NCI-H748 (cell line): ENCODE measurements at regions not wholly inside any gene's neighbourhood (a gene's known extent, or its start where the extent isn't known, plus 50 kb on each side); places are given as distances from the start of the nearest gene placed in this dataset.

Source experiments
- DNase-seq: peaks from one replicate; lab custom pipeline; 2025; ENCODE audit not compliant: unreplicated experiment; lab: John Stamatoyannopoulos, UW

DNA sequence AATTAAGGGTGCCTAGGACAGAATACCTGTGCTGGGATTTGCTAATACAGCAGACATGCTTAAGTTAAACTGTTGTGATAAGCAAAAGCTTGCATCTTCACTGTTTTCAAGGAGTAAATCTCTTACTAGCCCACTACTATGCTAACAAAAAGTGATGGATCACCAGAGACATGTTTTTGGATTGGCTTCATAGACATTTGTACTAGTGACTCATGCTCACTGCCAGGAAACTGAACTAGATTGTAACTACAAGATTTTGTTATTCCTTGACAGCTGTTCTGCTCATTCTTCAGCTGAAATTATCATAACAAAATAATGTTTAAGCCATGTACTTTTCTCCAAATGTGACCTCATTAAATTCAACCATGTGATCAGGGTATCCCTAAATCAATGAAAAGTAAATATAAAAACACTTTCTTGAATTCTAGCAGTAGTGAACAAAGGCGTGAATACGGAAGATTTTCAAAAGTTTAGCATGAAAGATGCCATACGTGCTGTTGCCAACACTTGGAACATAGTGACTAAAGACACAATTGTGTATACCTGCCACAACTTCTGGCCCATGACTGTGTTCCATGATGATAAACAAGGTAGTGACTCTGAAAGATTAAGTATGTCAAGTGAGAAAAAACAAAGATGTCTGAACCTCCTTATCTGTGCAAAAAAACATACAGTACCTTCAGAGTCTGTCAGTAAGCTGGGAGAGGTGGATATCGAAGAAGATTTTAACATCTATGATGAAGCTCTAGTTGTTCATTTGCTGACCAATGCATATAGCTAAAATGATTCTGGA, 154.0 kb downstream of the BTC start:
- DNase-seq: no peak

DNA sequence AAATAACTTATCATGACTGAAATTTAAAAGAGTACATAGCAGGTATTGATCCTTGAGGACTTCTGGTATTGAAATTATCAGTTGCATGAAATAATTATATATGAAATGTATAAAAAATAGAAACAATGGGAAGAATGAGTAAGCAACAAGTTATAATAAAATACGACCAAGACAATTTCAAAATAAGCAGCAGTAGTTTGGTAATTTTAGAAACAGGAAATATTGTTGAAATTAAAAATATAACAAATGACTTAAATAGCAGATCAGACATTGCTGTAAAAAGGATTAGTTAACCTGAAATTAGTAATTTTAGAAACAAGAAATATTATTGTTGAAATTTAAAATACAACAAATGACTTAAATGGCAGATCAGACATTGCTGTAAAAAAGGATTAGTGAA, 152.3 kb downstream of the BTC start:
- DNase-seq: no peak

DNA sequence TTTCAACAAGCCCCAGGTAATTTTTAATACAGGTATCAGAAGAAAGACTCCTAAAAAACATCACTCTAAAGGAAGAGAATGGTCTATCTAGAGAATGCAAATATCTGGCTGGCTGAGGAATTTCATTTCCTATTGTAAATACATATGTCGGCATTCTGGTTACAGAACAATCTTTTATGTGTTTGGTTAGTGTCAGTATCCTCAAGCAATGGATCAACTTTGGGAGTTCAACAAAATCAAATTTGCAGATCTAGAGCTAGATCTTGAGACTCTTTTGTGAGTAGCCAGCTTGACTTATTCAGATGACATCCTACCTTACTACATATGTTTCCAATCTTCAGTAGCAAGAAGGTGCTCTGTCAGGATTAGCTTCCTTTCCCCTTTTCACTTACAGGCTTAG, 145.1 kb downstream of the BTC start:
- DNase-seq: no peak

DNA sequence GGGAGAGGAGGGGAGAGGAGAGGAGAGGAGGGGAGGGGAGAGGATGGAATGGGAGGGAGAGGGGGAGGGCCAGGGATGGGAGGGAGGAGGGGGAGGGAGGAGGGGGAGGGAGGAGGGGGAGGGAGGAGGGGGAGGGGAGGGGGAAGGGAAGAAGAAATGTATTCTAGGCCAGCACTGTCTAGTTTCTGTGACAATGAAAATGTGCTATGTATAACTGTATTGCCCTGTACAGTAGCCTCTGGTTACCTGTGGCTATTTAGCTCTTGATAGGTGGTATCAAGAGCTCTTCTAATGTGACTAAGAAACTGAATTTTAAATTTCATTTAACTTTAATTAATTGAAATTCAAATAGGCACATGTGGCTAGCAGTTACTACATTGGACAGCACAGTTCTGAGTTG, 143.1 kb downstream of the BTC start:
- DNase-seq: no peak

DNA sequence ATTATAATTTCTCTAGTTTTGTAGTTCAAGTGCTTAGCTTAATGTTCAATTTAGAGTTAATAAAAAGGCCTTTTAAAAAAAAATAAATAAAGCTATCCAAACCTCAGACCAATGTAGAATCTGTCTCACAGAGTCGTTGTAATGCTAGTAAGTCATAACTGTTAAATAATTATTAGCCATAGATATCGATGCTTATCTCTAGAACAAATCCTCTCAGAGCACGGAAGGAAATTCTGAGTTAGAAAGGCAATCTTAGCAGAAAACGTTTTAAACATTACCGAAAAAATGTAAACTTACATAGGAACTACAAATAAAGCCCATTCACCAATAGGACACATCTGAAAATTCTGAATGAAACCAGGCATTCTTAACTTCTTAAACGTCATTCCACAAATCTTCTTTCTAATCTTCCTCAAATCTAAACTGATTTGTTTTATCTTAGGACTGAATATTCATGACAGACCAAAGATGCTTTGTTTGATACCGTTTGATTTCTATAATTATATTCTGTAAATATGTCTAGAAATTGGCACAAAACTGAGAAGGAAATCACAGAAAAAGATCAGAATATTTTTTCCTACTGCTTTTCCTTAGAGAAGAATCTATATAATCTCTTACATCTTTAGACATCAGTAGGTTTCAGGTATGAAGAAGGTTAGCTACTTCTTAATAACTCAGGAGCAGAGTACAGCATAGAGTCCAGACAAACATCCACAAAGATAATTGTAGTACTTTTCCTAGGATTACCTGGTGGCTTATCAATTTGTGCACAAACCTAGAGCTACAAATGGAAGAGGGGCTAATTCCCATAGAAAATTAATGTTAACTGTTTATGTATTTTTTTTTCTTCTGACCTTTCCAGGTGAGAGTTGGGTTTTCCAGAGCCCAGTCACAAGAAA, 140.7 kb downstream of the BTC start:
- no peak for DNase-seq

DNA sequence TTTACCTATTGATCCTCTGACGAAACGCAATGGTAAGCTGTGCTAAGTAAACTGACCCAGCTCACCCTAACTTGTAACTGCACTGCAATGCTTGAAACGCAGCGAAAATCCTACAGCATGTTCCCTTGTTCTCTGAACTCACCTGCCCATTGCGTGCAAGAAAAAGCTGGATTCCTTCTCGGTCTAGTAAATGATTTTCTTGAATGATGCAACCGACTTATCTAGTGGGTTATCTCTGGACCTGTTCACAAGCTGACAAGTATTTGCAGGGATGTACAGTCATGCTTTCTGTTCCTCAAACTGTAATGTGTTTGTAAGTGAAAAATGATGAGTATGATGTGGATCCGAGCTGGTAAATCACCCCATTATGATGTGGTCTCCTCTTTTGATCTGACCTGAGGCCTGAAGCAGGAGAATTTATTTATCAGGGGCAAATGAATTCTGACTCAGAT, 140.1 kb downstream of the BTC start:
- no peak for DNase-seq

DNA sequence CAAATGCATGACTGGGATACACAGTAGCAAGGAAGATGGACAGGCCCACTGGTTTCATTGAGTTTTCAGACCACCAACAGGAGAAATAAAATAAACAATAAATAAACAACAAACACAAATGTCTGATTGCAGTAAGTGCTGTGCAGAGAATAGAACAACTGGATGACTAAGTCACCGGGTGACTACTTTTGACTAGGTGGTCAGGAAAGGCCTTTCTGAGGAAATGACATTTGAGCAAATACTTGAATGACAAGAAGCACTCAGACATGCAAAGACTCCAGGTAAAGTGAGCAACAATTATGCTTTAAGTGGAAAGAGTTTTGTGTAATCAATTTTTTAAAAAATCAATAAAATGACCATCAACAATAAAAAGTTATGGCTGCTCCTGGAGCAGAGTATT, 137.7 kb downstream of the BTC start:
- DNase-seq: no peak

DNA sequence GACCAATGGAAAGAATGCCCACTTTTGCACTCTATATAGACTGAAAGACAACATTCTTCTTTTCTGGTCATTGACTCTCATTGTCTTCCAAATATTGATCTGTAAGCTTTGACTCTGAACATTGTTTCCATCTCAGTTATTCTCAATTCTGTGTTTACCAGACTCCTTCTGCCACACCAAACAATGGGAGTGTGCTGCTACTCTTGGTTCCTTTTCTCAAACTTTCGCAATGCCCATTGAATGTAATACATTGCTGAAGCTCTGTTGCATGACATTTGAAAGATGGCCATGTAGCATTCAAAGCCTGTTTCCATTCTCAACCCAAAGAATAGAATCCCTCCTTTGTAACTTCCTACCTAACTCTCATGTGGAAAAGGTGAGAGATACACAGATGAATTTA, 136.2 kb downstream of the BTC start:
- no peak for DNase-seq

DNA sequence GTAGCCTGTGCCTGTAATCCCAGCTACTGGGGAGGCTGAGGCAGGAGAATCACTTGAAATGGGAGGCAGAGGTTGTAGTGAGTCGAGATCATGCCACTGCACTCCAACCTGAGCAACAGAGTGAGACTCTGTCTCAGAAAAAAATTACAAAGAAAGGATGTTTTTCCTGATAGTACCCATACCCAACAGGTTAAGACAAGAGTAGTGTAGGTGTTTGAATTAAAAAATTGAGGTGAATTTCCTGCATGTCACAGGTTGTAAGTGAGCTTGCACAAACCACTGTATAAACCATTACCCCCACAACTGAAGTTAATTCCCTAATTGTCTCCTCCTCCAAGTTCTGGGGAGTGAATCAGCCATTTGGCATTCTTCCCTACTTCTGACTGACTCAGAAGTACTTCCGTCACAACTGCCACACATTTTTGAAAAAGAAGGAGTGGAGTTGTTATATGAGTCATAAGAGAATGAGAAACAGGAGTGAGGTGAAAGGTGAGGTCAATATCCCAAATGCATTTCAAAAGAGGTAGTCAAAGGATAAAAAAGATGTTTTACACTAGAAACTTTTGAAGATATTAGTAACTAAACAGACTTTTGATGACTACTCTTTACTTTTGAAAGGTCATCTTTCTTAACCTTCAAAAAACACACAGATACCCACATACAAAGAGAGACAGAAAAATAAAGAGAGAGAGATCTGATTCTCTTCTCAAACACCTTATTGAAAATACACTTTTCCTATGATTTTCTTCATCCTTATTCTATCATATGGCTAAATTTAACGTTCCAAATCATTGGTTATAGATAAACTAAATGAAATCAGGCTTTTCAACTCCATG, 134.5 kb downstream of the BTC start:
- DNase-seq: no peak

DNA sequence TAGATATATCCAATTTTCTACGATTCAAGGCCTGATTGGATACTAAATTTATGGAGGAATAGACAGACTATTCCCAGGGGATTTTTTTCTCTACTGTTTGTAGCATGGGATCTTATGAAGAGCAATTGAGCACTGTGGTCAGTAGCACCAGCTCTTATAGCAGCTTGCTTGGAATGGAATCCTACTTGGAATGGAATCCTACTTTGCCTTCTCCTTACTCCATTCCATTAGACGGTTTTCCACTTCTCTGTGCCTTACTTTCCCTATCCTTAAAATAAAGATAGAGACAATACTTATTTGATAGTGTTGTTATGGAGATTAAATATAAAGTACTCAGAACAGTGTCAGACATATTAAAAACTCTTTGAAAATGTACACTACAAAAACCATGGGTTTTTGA, 133.5 kb downstream of the BTC start:
- no peak for DNase-seq

DNA sequence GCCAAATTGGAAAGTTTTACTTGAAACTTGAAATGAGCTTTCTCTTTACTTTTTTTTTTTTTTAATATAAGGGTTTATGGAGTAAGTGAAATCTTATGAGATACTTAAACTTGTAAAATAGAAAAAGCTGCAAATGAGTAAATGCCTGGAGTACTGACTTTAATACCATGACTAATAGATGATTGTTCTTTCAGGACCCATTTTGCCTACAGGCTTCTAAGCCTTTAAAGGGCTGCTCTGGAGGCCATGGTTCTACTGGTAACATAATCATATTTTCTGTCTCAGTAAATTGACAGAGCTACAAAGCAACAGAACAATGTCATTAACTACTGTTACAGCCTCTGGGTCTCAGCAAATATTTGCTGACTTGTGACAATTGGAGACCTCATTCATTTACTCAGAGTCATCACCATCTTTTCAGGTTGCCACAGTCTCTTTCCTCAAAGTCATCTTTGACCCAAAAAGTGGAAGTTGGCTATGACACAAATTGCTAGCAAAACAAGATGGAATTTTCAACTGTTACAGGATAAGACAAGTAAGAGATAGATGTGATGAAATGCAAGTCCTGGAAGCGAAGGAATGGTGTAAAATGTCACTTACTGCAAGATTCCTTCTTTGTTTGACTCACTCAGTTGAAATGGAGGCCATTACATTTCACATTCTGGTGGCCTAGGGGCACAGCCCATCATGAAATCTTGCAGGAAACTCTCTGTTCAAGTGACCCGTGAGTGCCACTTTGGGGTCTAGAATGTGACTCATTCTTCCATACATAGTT, 132.7 kb downstream of the BTC start:
- no peak for DNase-seq

DNA sequence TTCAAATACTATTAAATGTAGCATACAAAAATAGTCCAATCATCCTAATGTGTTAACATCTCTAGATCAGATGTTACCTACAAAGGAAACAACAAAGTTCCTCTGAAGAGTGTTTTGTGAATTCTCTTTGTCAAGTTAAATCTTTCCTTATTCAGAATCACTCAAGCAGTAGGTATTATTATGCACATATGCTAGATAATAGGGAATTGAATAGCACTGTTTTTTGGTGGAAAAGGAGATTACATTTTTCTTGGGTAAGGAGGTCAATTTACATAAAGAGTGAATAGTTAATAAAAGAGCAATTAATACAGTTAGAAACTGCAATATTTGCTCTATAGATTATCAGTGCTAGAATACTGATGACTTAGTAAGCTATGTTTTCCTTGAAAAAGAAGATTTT, 130.7 kb downstream of the BTC start:
- DNase-seq: no peak

DNA sequence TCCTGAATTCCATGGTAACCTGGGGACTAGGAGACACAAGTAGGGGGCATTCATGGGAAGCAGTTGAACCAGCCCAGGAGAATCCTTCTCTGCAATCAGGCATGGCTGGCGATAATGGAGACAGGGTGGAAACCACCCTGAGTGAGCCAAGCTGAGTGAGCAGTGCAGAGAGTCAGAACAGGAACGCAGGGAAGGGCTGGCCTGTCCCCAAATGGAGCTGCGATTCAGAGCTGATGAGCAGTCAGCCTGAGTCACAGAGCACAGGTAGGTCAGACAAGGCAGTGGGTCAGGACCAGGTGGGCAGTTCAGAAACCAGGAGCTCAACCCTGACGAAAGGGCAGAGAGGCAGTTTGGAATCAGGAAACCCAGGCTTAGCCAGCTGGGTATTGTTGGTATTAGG, 129.0 kb downstream of the BTC start:
- no peak for DNase-seq

DNA sequence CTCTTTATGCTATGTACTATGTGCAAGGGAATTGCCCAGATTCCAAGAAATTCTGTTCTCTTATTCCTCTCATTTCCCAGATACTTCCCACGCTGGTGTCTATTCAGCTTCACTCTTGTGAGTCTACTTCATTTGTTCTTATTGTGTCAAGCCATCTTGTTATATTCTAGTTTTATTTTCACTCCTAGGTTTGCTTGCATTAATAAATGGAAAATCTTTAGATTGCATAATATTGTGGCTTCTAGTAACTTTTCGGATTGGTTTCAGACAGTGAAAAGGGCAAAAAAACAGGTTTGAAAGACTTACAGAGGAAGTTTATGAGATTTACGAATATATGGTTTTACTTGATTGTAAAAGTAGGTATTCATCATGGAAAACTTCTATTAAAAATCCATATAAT, 128.4 kb downstream of the BTC start:
- no peak for DNase-seq

DNA sequence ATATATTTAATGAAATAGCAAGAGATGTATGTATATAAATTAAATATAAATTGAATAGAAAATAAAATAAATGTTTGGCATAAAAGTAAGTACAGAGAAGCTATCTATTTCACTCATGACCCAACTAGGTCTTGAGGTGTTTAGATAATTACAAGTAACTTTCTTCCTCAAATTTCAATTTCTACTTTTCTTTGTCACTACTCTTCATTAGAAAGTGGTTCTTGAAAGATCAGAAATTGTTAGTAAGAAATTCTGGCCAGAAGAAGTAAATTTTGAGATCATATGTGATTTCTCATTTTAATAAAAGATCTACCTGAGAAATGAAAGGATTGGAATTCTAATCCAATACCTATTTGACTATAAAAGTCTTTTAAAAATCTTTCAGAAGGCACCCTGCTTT, 126.9 kb downstream of the BTC start:
- DNase-seq: no peak

DNA sequence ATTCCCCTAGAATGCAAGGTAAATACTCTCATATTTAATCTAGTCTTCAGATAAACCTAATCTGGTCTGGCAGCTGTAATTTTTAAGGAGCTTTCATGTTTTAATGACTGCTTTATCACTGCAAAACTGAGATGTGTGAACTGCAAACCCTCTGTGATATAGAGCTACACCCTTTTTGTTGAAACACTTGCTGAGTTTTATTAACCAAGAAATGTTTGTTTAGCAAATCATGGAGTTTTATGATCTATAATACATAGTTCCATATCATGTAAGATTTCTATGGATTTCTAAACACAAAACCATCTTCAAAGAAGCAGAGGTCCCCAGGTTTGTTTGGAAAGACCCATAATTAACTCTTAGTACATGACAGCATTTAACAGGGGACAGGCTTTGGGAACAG, 126.4 kb downstream of the BTC start:
- DNase-seq: no peak

DNA sequence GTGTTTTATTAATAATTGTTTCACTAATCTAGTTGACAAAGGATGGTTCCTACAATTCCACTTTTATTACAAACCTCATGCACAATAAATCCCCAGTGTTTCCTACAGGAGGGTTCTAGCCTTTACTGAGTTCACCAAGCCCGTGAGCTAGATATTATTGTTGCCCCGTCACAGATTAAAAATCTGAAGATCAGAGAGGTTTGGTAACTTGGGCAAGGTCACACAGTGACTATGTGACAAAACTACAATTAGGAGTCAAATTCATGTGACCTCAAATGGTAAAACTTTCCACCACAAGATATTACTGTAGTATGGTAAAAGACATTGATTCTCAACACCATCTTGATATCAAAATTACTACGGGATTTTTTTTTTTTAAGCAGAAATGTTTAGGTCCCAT, 124.6 kb downstream of the BTC start:
- no peak for DNase-seq

DNA sequence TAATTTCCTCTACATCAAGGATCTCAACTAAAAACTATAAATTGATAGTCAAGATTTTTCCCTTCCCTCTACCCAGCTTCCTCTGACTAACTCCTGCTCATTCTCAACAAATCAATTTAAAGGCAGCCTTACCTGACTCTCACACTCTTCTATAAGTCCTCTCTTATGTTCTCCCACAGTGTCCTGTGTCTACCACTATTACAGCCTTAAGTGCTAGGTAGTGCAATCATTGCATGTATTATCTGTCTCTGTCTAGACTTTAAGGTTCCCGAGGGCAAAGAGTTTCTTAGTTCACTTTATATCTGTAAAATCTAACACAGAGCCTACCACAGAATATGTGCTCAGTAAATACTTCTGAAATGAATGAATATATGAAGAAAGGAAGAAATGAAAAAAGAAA, 123.7 kb downstream of the BTC start:
- DNase-seq: no peak

DNA sequence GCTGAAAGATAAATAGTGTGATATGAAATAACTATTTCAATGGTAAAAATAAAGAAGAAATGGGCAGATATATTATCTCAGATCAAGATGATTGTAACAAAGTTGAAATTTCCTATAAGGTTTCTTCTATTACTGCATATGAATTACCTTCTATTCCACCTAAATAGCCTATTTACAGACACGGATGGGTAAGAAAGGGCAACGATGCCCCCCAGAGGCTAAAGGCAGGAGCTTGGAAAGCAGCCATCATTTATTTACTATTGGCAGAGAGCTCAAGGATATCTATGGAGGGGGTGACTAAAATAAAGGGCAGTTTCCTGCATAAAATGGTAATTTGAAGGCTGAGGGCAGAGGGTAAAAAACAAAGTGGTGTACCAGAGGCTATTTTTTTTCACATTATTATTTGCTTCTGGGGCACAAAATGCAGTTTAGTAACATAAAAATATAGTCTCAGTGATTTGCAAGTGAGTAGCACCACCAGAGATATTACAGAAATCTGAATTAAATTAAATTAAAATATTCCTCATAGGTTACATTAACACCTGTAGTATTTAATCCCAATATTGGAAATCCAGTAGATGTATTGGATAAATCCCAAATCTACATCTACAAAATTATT, 123.1 kb downstream of the BTC start:
- DNase-seq: peak; percentile 44

DNA sequence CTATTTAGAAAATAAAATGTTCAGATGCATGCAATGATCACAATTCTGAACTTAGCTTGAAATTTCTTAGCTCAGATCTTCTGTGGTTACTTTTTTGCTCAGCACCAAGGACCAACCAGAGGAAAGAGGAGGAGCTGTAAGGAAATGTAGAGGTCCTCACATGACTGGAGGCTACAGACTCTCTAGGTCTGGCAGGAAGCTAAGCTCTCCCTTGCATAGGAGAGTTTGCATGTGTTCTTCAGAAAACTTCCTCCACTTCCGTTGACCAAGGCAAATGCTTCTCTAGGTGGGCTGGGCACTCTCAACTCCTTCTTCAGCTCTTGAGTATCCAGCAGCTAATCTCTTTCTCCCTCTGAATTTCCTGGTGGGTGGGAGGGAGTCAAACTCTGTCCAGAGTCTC, 119.6 kb downstream of the BTC start:
- no peak for DNase-seq
